H9 (cell line): ENCODE measurements at regions not wholly inside any gene's neighbourhood (a gene's known extent, or its start where the extent isn't known, plus 50 kb on each side); places are given as distances from the start of the nearest gene placed in this dataset.

Experiments
- DNase-seq: peaks from one replicate; pipeline ENCODE4 v3.0.0-alpha.2; 2017
- H2AFZ ChIP-seq: one replicate; pipeline ENCODE4 v1.6.1; 2013; ENCODE audit warnings: mild to moderate bottlenecking, low read length, control low read depth, moderate library complexity
- H2AK5ac ChIP-seq: 2 replicates; pipeline ENCODE4 v1.6.1; 2013; ENCODE audit warnings: low read length, control low read depth, mixed read lengths; ENCODE audit not compliant: insufficient read length
- H2BK120ac ChIP-seq: one replicate; pipeline ENCODE4 v1.6.1; 2013; ENCODE audit warnings: low read depth, mild to moderate bottlenecking, low read length, control low read depth, inconsistent platforms; ENCODE audit not compliant: poor library complexity, severe bottlenecking
- H2BK12ac ChIP-seq: 2 replicates; pipeline ENCODE4 v1.6.1; 2013; ENCODE audit warnings: low read length, control low read depth, mixed read lengths, low read depth; ENCODE audit not compliant: insufficient read length
- H2BK15ac ChIP-seq: 2 replicates; pipeline ENCODE4 v1.6.1; 2013; ENCODE audit warnings: low read depth, low read length, control low read depth
- H2BK20ac ChIP-seq: one replicate; pipeline ENCODE4 v1.6.1; 2013; ENCODE audit warnings: low read depth, mild to moderate bottlenecking, low read length, control low read depth, inconsistent platforms; ENCODE audit not compliant: poor library complexity, severe bottlenecking
- H2BK5ac ChIP-seq: 2 replicates; pipeline ENCODE4 v1.6.1; 2013; ENCODE audit warnings: low read length, control low read depth, mixed read lengths; ENCODE audit not compliant: insufficient read length
- H3K14ac ChIP-seq: 2 replicates; pipeline ENCODE4 v1.6.1; 2013; ENCODE audit warnings: low read length, control low read depth; ENCODE audit not compliant: insufficient read depth
- H3K18ac ChIP-seq: 2 replicates; pipeline ENCODE4 v1.6.1; 2013; ENCODE audit warnings: low read depth, mild to moderate bottlenecking, mixed read lengths, low read length, control low read depth; ENCODE audit not compliant: insufficient read length
- H3K23ac ChIP-seq: 2 replicates; pipeline ENCODE4 v1.6.1; 2013; ENCODE audit warnings: low read length, control low read depth, mixed read lengths, low read depth; ENCODE audit not compliant: insufficient read length
- H3K23me2 ChIP-seq: 2 replicates; pipeline ENCODE4 v1.6.1; 2013; ENCODE audit warnings: low read depth, mild to moderate bottlenecking, mixed read lengths, low read length, control low read depth; ENCODE audit not compliant: insufficient read length, poor library complexity, severe bottlenecking
- H3K27ac ChIP-seq: 2 replicates; pipeline ENCODE4 v1.5.1; 2013; ENCODE audit warnings: low read length, control low read depth, mixed read lengths, low read depth; ENCODE audit not compliant: insufficient read length
- H3K27me3 ChIP-seq: 2 replicates; pipeline ENCODE4 v1.6.1; 2013; ENCODE audit warnings: low read length, control low read depth, inconsistent platforms; ENCODE audit not compliant: insufficient read depth
- H3K4ac ChIP-seq: 2 replicates; pipeline ENCODE4 v1.6.1; 2013; ENCODE audit warnings: low read depth, mild to moderate bottlenecking, control low read depth, inconsistent platforms, low read length, moderate library complexity
- H3K4me1 ChIP-seq: 2 replicates; pipeline ENCODE4 v1.6.1; 2013; ENCODE audit warnings: low read length, control low read depth, inconsistent platforms; ENCODE audit not compliant: insufficient read depth
- H3K4me2 ChIP-seq: 2 replicates; pipeline ENCODE4 v1.6.1; 2013; ENCODE audit warnings: low read length, control low read depth, mixed read lengths; ENCODE audit not compliant: insufficient read length, insufficient read depth
- H3K56ac ChIP-seq: 2 replicates; pipeline ENCODE4 v1.6.1; 2013; ENCODE audit warnings: low read depth, mild to moderate bottlenecking, mixed read lengths, low read length, control low read depth; ENCODE audit not compliant: insufficient read length
- H3K79me1 ChIP-seq: 2 replicates; pipeline ENCODE4 v1.6.1; 2013; ENCODE audit warnings: low read depth, mild to moderate bottlenecking, moderate library complexity, low read length, control low read depth, inconsistent platforms; ENCODE audit not compliant: insufficient read depth, poor library complexity, severe bottlenecking
- H3K79me2 ChIP-seq: 2 replicates; pipeline ENCODE4 v1.6.1; 2013; ENCODE audit warnings: low read length, control low read depth, inconsistent platforms; ENCODE audit not compliant: insufficient read depth
- H3K9ac ChIP-seq: 2 replicates; pipeline ENCODE4 v1.6.1; 2013; ENCODE audit warnings: low read length, control low read depth, mixed read lengths; ENCODE audit not compliant: insufficient read length; ENCODE audit errors: extremely low read depth
- H3K9me3 ChIP-seq: one replicate; pipeline ENCODE4 v1.6.1; 2013; ENCODE audit warnings: low read depth, low read length, inconsistent platforms; ENCODE audit not compliant: control insufficient read depth
- H3T11ph ChIP-seq: one replicate; pipeline ENCODE4 v1.6.1; 2013; ENCODE audit warnings: mild to moderate bottlenecking, low read length, control low read depth, inconsistent platforms
- H4K20me1 ChIP-seq: one replicate; pipeline ENCODE4 v1.6.1; 2013; ENCODE audit not compliant: control insufficient read depth, insufficient read length, insufficient read depth
- H4K5ac ChIP-seq: 2 replicates; pipeline ENCODE4 v1.6.1; 2013; ENCODE audit warnings: low read depth, mild to moderate bottlenecking, mixed read lengths, low read length, control low read depth; ENCODE audit not compliant: insufficient read length
- H4K8ac ChIP-seq: replicated peaks from 2 replicates; pipeline ENCODE4 v1.6.1; 2013; ENCODE audit warnings: low read length, control low read depth, mixed read lengths, low read depth; ENCODE audit not compliant: insufficient read length
- H4K91ac ChIP-seq: 2 replicates; pipeline ENCODE4 v1.6.1; 2013; ENCODE audit warnings: low read depth, mild to moderate bottlenecking, moderate library complexity, mixed read lengths, low read length, control low read depth; ENCODE audit not compliant: insufficient read length
- H3K27ac Mint-ChIP-seq, 3 experiments: 2 replicates in 2 of 3; 3 replicates in 1 of 3; pipeline ENCODE4 v1.8.0; 2020 to 2021; ENCODE audit warnings: mixed read lengths in 3 of 3, mild to moderate bottlenecking in 1 of 3, moderate library complexity in 1 of 3
- H3K27me3 Mint-ChIP-seq: 2 replicates; pipeline ENCODE4 v1.8.0; 2021; ENCODE audit warnings: low read depth, mild to moderate bottlenecking, moderate library complexity, mixed read lengths
- H3K36me3 Mint-ChIP-seq, 3 experiments: 2 replicates in 2 of 3; 3 replicates in 1 of 3; pipeline ENCODE4 v1.8.0; 2020 to 2021; ENCODE audit warnings: low read depth in 3 of 3, mixed read lengths in 3 of 3; ENCODE audit not compliant: insufficient read depth in 1 of 3
- H3K4me1 Mint-ChIP-seq, 2 experiments: 2 replicates each; pipeline ENCODE4 v1.8.0; 2020; ENCODE audit warnings: mixed read lengths in 2 of 2
- H3K4me3 Mint-ChIP-seq, 2 experiments: 2 replicates in 1 of 2; 3 replicates in 1 of 2; pipeline ENCODE4 v1.8.0; 2020 to 2021; ENCODE audit warnings: mild to moderate bottlenecking in 2 of 2, mixed read lengths in 2 of 2, moderate library complexity in 1 of 2
- H3K9me3 Mint-ChIP-seq, 2 experiments: 2 replicates in 1 of 2; 3 replicates in 1 of 2; pipeline ENCODE4 v1.8.0; 2020; ENCODE audit warnings: mild to moderate bottlenecking in 2 of 2, mixed read lengths in 2 of 2, moderate library complexity in 1 of 2
- WGBS: extraction: QIAGEN DNeasy Blood & Tissue Kit; methylation state at CpG from one replicate; pipeline ENCODE4 v1.1.7; 2013; ENCODE audit warnings: missing lambda C conversion rate, low lambda C conversion rate, mixed read lengths; ENCODE audit not compliant: insufficient read length; ENCODE audit errors: extremely low coverage; 5-methylcytosine and 5-hydroxymethylcytosine counted together
- TF ChIP-seq, protein P1 (sequence below): fragments of 200-600 bp; sonication (generic); conservative IDR thresholded peaks from 3 replicates; pipeline ENCODE4 v1.8.0; 2021; ENCODE audit warnings: antibody characterized with exemption, mild to moderate bottlenecking

DNA sequence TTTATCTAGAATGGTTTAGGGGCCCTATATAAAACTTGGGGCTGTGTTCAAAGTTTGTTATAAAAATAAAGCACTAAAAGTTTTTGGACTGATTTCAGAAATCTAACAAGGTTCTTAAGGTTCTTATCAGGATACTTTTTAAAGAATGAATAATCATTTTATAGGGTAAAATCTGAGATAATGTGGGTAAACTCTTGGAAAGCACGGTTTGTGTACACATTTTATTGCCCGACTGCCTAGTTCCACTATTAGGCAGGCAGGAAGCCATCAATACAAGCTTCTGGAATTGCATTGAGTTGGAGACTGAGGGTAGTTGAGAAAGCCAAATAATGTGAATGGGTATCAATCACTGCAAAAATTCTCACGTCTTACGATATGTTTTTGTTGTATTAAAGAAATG, 331.0 kb upstream of the PITX2 start:
- no peak overlapping the region for H2BK5ac ChIP-seq
- WGBS: no CpG with 5 or more reads among the region's 4 CpGs
- H3K27me3 ChIP-seq: no peaks in the 10 kb centered on the region
- H3K23me2 ChIP-seq: no peaks in the 10 kb centered on the region
- H3K14ac ChIP-seq: no peak overlapping the region
- TF ChIP-seq, protein P1, sequence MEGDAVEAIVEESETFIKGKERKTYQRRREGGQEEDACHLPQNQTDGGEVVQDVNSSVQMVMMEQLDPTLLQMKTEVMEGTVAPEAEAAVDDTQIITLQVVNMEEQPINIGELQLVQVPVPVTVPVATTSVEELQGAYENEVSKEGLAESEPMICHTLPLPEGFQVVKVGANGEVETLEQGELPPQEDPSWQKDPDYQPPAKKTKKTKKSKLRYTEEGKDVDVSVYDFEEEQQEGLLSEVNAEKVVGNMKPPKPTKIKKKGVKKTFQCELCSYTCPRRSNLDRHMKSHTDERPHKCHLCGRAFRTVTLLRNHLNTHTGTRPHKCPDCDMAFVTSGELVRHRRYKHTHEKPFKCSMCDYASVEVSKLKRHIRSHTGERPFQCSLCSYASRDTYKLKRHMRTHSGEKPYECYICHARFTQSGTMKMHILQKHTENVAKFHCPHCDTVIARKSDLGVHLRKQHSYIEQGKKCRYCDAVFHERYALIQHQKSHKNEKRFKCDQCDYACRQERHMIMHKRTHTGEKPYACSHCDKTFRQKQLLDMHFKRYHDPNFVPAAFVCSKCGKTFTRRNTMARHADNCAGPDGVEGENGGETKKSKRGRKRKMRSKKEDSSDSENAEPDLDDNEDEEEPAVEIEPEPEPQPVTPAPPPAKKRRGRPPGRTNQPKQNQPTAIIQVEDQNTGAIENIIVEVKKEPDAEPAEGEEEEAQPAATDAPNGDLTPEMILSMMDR: no peak
- no peak overlapping the region for H2AFZ ChIP-seq
- H4K20me1 ChIP-seq: no peaks in the 10 kb centered on the region
- H3K9ac ChIP-seq: no peak overlapping the region
- no peak overlapping the region for H2AK5ac ChIP-seq
- H3K4me1 ChIP-seq: no peaks in the 10 kb centered on the region
- no peaks in the 10 kb centered on the region for H3K79me1 ChIP-seq
- H3K23ac ChIP-seq: no peak overlapping the region
- H2BK12ac ChIP-seq: no peak overlapping the region
- no peak overlapping the region for H3K4ac ChIP-seq
- no peak overlapping the region for H3K27ac ChIP-seq
- H4K91ac ChIP-seq: no peak overlapping the region
- H3K18ac ChIP-seq: no peak overlapping the region
- Mint-ChIP-seq H3K4me3 (no peak overlapping the region), H3K36me3 (no peaks in the 10 kb centered on the region), H3K9me3 (no peaks in the 10 kb centered on the region), H3K27me3 (no peaks in the 10 kb centered on the region), H3K4me1 (no peaks in the 10 kb centered on the region), H3K27ac (no peak overlapping the region)
- no peak overlapping the region for H2BK120ac ChIP-seq
- H3K4me2 ChIP-seq: no peak overlapping the region
- H3T11ph ChIP-seq: no peak overlapping the region
- H3K79me2 ChIP-seq: no peaks in the 10 kb centered on the region
- no peak overlapping the region for H2BK15ac ChIP-seq
- H2BK20ac ChIP-seq: no peak overlapping the region
- no peak overlapping the region for H4K5ac ChIP-seq
- no peaks in the 10 kb centered on the region for H3K9me3 ChIP-seq
- no peak overlapping the region for H4K8ac ChIP-seq
- DNase-seq: no peak
- H3K56ac ChIP-seq: no peak overlapping the region
